Colonic mucosa (tissue), 4 donors: ENCODE measurements at regions not wholly inside any gene's neighbourhood (a gene's known extent, or its start where the extent isn't known, plus 50 kb on each side); places are given as distances from the start of the nearest gene placed in this dataset.
"Not testable (repeated sequence)": the region's sequence is repeated elsewhere in the genome, so short reads cannot be mapped to it uniquely, and the experiment has no call there.

Source experiments
- DNase-seq: peaks from one replicate; pipeline ENCODE4 v3.0.0-alpha.2; 2020
- H3K27ac ChIP-seq: fragments of 200-600 bp; one replicate; pipeline ENCODE4 v1.8.0; 2021
- H3K27me3 ChIP-seq: fragments of 200-600 bp; one replicate; pipeline ENCODE4 v1.8.0; 2021
- H3K36me3 ChIP-seq: fragments of 200-600 bp; one replicate; pipeline ENCODE4 v1.8.0; 2021
- H3K4me1 ChIP-seq: fragments of 200-600 bp; one replicate; pipeline ENCODE4 v1.8.0; 2021; ENCODE audit warnings: mild to moderate bottlenecking
- H3K4me3 ChIP-seq: fragments of 200-600 bp; one replicate; pipeline ENCODE4 v1.8.0; 2021
- H3K9ac ChIP-seq, 2 donors: one replicate each; pipeline ENCODE4 v1.7.0; 2013; ENCODE audit warnings: control low read depth in 2 of 2, low read depth in 2 of 2, low read length in 2 of 2
- H3K9me3 ChIP-seq: fragments of 200-600 bp; one replicate; pipeline ENCODE4 v1.8.0; 2021
- intact Hi-C: fragments of 100-400 bp; cut with DNase I; formaldehyde crosslinking; loops from one replicate; pipeline ENCODE4 v1.14.1; 2022
- TF ChIP-seq, protein P1 (sequence below): fragments of 200-600 bp; IDR thresholded peaks from one replicate; pipeline ENCODE4 v1.8.0; 2022; ENCODE audit warnings: antibody characterized with exemption, mild to moderate bottlenecking
- donor health status: healthy.
- donor health status: DM: no; HTN: no; CAD: no.
- donor health status: DM: no; HTN: no; CAD: no.

- Histone ChIP-seq H3K4me3 (no peak overlapping the region), H3K36me3 (no peaks in the 10 kb centered on the region), H3K27ac (no peak overlapping the region), H3K4me1 (no peaks in the 10 kb centered on the region), H3K27me3 (no peaks in the 10 kb centered on the region), H3K9ac (no peak overlapping the region), H3K9me3 (no peaks in the 10 kb centered on the region)
- no peak for DNase-seq
- TF ChIP-seq, protein P1, sequence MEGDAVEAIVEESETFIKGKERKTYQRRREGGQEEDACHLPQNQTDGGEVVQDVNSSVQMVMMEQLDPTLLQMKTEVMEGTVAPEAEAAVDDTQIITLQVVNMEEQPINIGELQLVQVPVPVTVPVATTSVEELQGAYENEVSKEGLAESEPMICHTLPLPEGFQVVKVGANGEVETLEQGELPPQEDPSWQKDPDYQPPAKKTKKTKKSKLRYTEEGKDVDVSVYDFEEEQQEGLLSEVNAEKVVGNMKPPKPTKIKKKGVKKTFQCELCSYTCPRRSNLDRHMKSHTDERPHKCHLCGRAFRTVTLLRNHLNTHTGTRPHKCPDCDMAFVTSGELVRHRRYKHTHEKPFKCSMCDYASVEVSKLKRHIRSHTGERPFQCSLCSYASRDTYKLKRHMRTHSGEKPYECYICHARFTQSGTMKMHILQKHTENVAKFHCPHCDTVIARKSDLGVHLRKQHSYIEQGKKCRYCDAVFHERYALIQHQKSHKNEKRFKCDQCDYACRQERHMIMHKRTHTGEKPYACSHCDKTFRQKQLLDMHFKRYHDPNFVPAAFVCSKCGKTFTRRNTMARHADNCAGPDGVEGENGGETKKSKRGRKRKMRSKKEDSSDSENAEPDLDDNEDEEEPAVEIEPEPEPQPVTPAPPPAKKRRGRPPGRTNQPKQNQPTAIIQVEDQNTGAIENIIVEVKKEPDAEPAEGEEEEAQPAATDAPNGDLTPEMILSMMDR: no peak
- intact Hi-C loops: no loop called here
These were observed 118.5 kb upstream of the SHISA3 start for GRCh38 chr4:42278709-42279324.

DNA sequence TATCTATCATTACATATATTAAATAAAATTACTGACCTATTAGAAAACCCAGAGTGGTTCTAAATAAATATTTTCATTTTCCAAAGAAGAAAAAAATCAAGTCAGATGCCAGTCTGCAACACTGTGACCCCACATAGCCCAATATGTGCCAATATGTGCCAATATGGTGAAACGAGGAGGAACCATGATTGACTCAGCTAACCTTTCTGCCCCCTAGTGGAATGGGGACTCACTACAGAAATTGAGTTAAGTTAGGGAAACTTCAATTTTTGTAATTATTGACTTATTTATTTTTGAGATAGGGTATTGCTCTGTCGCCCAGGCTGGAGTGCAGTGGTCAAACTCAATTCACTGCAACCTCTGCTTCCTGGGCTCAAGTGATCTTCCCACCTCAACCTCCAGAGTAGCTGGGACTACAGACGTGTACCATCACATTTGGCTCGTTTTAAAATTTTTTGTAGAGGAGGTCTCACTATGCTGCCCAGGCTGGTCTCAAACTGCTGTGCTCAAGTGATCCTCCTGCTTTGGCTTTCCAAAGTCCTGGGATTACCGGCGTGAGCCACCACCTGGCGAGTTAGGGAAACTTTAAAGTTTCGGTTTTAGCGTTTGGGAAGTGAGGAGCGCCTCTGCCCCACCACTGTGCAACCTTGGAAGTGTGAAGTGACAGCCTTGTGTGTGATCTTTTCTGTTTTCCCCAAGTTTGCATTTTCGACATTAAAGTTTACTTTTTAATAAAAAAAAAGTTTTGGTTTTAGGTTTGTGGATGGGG lies 116.8 kb upstream of the SHISA3 start:
- H3K36me3 ChIP-seq: no peaks in the 10 kb centered on the region
- intact Hi-C loops: loop anchor here (10.0 kb wide), 1 partner anchor 584 kb away; no protein-coding TSS in a partner anchor
- H3K27ac ChIP-seq: no peak overlapping the region
- DNase-seq: no peak
- TF ChIP-seq, protein P1: peak; percentile 49
- no peaks in the 10 kb centered on the region for H3K27me3 ChIP-seq
- no peak overlapping the region for H3K9ac ChIP-seq
- no peak overlapping the region for H3K4me3 ChIP-seq
- H3K9me3 ChIP-seq: no peaks in the 10 kb centered on the region
- H3K4me1 ChIP-seq: no peaks in the 10 kb centered on the region

DNA sequence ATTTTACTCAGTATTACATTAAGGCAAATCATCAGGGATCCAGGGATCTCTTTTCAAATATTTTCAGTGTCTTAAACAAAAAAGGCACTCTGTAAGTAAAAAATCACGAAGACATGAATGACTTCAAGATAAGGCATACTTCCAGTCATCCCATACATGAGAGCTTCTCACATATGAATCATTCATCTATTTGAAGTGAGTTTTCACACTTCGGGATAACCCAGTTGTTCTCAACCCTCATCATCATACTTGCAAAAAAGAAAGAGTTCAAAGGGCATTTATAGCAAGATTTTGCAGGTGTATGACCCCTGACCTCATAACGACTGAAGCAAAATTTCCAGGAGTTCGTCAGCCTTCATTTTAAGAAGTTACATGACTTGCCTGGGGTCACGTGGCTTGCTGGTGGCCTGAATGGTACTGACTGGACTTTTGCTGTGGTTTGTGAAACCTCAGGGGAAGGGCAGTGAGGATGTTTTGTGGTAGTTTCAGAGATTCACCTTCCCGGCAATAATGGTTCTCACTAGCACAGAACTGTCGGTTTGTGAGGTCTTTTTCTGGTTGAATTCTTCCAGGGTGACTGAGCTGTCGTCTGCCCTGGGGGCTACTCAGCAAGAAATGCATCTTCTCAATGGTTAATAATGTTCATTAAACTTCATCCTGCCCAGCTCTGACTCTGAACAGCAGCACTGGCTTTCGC lies 115.8 kb upstream of the SHISA3 start:
- H3K4me1 ChIP-seq: no peaks in the 10 kb centered on the region
- intact Hi-C loops: loop anchor here (2.0 to 10.0 kb wide), 2 partner anchors 239 to 583 kb away; no protein-coding TSS in a partner anchor
- TF ChIP-seq, protein P1: no peak

DNA sequence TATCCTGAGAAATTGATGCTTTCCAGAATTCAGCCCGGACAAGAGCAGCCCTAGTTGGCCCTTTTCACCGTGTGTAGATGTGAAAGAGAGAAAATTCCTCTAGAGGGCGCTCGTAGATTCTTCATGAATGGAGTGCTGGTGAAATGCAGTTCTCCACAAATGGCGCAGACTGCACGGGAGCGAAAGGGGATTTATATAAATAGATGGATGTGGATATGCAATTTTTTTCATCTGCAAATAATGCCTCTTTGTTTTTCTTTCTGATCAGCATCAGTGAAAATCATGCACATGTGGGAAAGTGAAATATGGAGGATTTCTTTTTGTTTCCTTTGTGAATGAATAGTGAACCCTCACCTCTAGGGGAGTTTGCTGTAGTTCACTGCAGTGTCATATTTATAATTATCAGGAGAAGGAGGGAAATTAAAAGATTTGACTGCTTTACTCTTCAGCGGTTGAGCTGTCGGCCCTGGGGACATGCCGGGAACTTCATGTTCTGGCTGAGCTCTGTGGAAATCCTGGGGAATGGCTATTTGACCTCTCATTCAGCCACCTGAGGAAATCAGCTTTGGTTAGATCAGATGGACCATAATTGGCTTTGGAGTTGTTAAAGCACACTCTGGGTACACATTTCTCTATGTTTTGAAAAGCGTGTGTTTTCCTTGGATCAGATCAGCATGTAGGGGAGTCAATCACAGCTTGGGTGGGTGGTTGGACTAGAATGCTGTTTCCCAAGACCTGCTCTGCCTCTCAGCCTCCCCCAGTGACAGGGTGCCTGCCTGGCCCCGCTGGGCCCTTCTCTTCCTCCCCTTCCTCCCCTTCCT lies 115.0 kb upstream of the SHISA3 start:
- peak; percentile 59 for DNase-seq
- Histone ChIP-seq H3K36me3 (no peaks in the 10 kb centered on the region), H3K4me1 (no peaks in the 10 kb centered on the region), H3K9ac (no peak overlapping the region), H3K27ac (no peak overlapping the region), H3K4me3 (no peak overlapping the region), H3K9me3 (no peaks in the 10 kb centered on the region), H3K27me3 (no peaks in the 10 kb centered on the region)
- intact Hi-C loops: loop anchor here (2.0 to 10.0 kb wide), 2 partner anchors 239 to 583 kb away; no protein-coding TSS in a partner anchor
- TF ChIP-seq, protein P1: peak; percentile 61

More for the DNA sequence above, 115.8 kb upstream of the SHISA3 start:
- Histone ChIP-seq H3K36me3 (no peaks in the 10 kb centered on the region), H3K9me3 (no peaks in the 10 kb centered on the region), H3K4me3 (no peak overlapping the region), H3K27ac (no peak overlapping the region), H3K27me3 (no peaks in the 10 kb centered on the region), H3K9ac (no peak overlapping the region)
- no peak for DNase-seq

DNA sequence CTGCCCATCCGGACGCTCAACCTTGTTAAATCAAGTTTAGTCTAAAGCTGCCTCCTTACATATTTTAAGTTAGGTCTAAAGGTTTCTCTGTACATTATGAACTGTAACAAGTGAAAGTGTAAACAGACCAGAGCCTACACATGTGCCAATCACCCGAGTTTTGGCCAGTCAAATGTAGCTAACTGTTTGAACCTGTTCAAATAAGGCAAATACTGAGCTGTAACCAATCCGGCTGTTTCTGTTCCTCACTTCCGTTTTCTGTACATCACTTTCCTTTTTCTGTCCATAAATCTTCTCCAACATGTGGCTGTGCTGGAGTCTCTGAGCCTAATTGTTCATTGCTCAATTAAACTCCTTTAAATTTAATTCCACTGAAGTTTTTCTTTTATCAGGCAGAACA lies 113.3 kb upstream of the SHISA3 start:
- intact Hi-C loops: loop anchor here (10.0 kb wide), 1 partner anchor 581 kb away; no protein-coding TSS in a partner anchor
- DNase-seq: no peak
- no peaks in the 10 kb centered on the region for H3K9me3 ChIP-seq
- H3K27me3 ChIP-seq: no peaks in the 10 kb centered on the region
- H3K27ac ChIP-seq: no peak overlapping the region
- TF ChIP-seq, protein P1: no peak
- H3K9ac ChIP-seq: no peak overlapping the region
- no peaks in the 10 kb centered on the region for H3K36me3 ChIP-seq
- H3K4me1 ChIP-seq: no peaks in the 10 kb centered on the region
- H3K4me3 ChIP-seq: no peak overlapping the region

GRCh38 chr4:42288876-42289275 lies 108.4 kb upstream of the SHISA3 start:
- H3K9me3 ChIP-seq, DNase-seq, H3K36me3 ChIP-seq, H3K27ac ChIP-seq, H3K4me3 ChIP-seq, H3K4me1 ChIP-seq, H3K27me3 ChIP-seq, H3K9ac ChIP-seq: not testable (repeated sequence)
- intact Hi-C loops: loop anchor here (10.0 kb wide), 1 partner anchor 576 kb away; no protein-coding TSS in a partner anchor

DNA sequence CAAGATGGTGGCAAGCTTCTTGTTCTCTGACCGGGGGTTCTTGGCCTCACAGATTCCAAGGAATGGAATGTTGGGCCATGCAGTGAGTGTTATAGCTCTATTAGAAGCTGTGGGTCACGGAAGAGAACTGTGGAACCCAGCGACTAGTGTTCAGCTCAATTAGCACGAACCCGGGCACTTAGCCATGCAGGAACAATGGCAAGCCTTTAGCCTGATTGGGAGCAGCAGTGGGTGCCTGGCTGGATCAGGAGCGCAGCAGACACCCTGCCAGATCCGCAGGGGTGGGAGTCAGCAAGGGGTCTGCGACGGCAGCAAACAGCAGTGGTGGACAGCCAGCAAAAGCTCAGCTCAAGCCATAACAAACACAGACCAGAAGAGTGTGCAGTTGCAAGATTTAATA lies 105.1 kb upstream of the SHISA3 start:
- not testable (repeated sequence) for H3K9ac ChIP-seq

More for the DNA sequence above, 105.1 kb upstream of the SHISA3 start:
- H3K27ac ChIP-seq, H3K4me3 ChIP-seq, H3K36me3 ChIP-seq, intact Hi-C loops, H3K9me3 ChIP-seq, H3K4me1 ChIP-seq, DNase-seq, H3K27me3 ChIP-seq: not testable (repeated sequence)
